ENCODE measurements at regions not wholly inside any gene's neighbourhood (a gene's known extent, or its start where the extent isn't known, plus 50 kb on each side); places are given as distances from the start of the nearest gene placed in this dataset.
"Not testable (repeated sequence)": the region's sequence is repeated elsewhere in the genome, so short reads cannot be mapped to it uniquely, and the experiment has no call there.

GRCh38 chr5:103902893-103903292 is 340.3 kb upstream of the NUDT12 start:
- DNase-seq, result no peak

DNA sequence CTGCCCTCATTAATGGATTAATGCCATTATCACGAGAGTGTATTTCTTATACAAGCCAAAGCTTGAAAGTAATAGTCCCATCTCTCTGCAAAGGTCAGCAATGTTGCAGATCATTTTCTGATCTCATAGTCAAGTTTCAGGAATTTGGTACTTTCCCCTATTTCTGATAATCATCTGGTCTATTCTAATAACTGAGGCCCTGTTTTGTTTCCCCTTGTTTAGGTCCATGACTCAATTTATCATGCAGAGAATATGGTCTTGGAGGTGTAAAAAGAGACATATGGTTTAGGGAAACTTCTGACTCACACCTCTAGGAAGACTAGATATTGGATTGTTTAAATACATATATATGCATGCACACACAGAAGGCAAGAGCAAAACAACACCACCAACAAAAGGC is 339.3 kb upstream of the NUDT12 start:
- DNase-seq, result no peak

- no peak for DNase-seq
Measured at GRCh38 chr5:103896593-103896992, 334.0 kb upstream of the NUDT12 start.

- no peak for DNase-seq
Measured at GRCh38 chr5:103895738-103896137, 333.1 kb upstream of the NUDT12 start.

DNA sequence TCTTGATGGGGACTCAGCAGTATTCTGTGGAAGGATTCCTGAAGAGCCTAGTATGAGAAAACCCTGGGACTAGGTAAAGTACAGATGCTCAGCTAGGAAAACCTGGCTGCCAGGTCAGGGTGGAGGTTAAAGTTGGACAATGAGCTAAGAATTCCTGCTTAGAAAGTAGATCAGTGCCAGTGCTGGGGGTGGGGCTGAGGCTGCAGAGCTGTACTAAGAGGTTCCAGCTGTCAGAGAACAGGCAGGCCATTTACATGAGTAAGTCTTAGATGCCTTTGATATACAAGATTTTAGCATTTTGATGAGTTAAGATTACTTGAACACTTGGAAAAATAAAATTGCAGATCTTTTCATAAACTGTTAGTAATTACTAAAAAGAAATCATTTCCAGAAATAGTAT is 332.3 kb upstream of the NUDT12 start:
- peak; percentile 28 for DNase-seq

- DNase-seq, result peak; percentile 19
Measured at GRCh38 chr5:103891151-103891550, 328.6 kb upstream of the NUDT12 start.

DNA sequence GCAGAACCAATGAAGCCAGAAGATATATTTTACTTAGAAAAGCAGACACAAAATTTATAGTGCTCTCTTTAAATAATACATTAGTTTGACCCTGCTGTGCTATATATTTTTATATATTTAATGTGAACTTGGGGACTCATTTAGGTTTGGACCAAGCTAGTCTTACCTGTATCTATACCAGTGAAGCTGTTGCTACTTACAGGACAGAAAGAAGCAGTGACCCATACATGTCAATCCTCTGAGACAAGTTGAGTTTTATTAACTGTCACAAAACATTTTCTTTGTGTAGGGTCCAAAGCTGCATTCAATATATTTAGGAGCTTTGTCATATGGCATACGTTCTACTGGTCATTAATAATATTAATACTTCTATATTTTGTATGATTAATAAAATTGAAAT is 327.7 kb upstream of the NUDT12 start:
- no peak for DNase-seq

GRCh38 chr5:103889500-103890209 is 327.1 kb upstream of the NUDT12 start:
- DNase-seq, result no peak

DNA sequence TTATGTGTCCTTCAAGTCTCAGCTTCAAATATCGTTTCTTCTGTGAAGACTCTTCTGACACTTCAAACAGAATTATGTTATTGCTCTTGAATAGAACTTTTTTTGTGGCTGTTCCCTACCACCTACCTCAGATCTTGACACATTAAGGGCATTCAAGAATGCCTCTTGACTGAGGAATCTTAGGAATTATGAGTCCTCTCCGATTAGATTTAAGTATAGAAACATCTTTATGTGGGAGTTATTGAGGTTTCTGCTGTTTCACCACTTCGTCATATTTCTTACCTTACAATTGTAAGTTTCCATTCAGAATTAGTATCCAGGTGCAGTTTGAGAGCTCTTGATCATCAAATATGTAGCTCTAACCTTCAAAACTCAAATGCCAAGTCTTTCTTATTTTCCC is 324.2 kb upstream of the NUDT12 start:
- DNase-seq, result no peak

GRCh38 chr5:103883143-103883542 is 320.6 kb upstream of the NUDT12 start:
- no peak for DNase-seq

DNA sequence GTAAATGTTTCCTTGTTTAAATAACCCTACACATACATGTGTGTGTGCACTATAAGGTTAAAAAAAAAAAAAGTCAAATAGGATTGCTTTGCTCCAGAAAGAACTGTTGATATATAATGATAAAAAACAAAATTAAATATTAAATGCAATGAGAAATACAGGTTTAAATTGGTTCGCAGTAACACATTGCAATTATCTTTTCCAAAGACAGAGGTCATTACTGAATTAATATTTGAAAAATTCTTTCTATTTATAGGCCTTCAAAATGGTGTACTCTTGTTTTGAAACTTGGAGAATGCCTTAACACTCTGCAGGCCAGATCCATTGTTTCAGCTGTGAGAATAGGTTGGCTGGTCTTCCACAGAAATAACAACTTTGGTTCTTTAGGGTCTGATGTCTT is 319.0 kb upstream of the NUDT12 start:
- no peak for DNase-seq

DNA sequence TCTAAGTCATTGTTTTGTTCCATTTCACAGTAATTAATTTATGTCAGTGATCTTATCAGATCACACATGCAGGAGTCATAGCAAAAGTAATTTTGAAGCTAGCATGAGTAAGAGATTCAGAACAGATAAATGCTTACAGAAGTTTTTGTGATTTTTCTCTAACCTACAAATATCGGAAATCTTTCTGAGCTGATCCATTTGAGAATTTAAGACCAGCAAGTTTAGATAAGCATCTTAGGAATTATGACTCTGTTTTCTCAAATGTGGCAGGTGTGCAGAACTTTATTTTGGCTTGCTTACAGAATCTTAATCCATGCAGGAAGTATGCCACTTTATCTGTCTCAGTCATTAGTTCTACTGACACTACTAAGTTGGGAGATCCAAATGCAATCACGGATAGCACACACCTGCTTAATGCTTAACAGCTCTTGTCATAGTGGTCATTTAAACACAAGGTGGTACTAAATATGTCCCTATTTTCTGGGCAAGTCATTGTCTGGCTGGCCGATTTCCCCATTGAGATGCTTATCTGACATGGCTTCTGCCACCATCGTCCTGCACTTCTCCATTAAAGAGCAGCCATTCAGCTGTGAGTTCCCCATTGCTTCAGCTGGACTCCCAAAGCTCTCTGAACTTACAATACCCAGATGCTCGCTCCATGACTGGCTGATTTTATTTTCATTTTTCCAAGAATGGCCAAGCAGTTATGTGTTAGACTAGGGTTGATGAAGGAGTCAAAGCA is 305.4 kb upstream of the NUDT12 start:
- DNase-seq, result no peak

DNA sequence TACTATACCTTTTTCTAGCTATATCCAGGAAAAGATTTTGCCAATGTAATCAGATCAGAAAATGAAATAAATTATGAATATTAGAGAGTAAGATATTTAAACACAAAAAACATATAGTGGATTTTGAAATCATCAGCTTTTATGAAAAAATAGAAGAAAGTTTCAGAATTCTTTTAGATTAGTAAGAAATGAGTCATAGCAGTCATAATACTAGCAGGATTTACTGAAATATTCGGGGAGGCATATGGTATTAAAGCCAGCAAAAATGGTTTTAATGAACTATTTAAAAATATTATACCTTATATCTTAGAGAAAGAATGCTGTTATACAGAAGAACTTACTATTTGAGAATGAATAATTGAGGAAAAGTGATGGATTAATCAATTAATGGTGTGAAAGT is 303.6 kb upstream of the NUDT12 start:
- no peak for DNase-seq

DNA sequence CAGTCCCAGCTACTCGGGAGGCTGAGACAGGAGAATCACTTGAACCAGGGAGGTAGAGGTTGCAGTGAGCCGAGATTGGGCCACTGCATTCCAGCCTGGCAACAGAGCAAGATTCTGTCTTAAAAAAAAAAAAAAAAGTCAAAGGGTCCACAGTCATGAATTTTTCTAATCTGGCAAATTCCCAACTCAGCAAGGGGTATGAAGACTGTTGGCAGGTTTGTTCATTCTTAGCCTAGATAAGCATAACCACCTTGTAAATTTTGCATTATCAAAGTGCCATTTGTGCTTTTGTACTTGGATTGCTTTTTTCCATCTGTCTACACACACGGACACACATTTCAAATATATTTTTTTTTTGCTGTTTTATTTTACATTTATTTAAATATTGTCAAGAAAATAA is 299.8 kb upstream of the NUDT12 start:
- no peak for DNase-seq

- DNase-seq, result no peak
Measured at GRCh38 chr5:103860327-103860726, 297.7 kb upstream of the NUDT12 start.

- not testable (repeated sequence) for DNase-seq
Measured at GRCh38 chr5:103858367-103858766, 295.8 kb upstream of the NUDT12 start.

DNA sequence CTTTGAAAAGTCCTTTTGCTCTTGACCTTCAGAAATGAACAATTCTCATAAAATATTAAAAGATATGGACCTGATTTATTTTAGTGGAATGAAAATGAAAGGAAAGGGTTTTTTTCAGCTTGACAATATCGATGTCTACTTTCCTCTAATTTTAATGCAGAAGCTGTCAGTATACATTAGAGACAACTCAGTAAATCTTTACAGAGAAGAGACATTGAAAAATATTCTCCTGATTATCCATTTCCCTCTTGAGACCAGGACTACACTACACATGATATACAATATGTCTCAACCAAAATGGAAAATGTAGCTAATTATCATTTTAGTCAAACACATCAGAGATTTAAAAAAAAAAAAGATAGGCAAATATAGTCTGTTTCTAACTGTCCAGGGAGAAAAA is 288.5 kb upstream of the NUDT12 start:
- no peak for DNase-seq

GRCh38 chr5:103849934-103850333 is 287.3 kb upstream of the NUDT12 start:
- no peak for DNase-seq

DNA sequence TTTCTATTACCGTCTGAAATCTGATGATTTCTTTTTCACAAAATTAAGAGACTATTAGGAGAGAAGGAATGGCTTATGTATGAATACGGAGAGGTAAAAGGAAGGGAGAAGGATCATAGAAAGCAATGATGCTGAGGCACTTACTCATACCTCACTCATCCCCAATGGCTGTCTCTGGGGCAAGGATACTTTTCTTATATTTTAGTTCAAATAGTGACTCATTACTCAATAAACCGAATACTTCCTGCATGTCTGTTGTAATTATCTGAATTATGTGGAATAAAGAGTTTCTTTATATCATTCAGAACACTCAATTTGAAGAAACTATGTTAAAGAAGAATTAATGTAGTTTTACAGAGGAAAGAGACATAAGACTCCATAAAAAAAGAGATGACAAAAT is 284.5 kb upstream of the NUDT12 start:
- no peak for DNase-seq

- no peak for DNase-seq
Measured at GRCh38 chr5:103842936-103843335, 280.3 kb upstream of the NUDT12 start.

DNA sequence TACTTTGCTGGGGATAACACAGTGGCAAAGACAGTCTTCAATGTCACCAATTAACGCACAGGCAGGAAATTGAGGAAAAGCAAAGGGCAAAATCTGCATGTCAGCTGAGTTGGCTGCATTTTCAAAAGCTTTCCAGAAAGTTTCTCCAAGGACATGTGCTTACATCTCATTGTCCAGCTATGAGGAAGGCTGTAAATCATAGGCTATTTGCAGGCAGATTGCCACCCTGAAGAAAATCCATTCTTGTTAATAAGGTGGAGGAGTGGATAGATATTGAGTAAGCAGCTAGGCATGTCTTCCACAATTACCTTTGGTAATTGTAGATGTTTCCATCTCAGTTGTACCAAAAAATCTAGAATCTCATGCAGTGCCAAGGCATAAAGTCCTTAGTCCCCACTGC is 278.0 kb upstream of the NUDT12 start:
- DNase-seq, result no peak

- DNase-seq, result no peak
Measured at GRCh38 chr5:103834216-103834615, 271.6 kb upstream of the NUDT12 start.

- DNase-seq, result no peak
Measured at GRCh38 chr5:103829585-103829984, 267.0 kb upstream of the NUDT12 start.

- no peak for DNase-seq
Measured at GRCh38 chr5:103827976-103828375, 265.4 kb upstream of the NUDT12 start.

DNA sequence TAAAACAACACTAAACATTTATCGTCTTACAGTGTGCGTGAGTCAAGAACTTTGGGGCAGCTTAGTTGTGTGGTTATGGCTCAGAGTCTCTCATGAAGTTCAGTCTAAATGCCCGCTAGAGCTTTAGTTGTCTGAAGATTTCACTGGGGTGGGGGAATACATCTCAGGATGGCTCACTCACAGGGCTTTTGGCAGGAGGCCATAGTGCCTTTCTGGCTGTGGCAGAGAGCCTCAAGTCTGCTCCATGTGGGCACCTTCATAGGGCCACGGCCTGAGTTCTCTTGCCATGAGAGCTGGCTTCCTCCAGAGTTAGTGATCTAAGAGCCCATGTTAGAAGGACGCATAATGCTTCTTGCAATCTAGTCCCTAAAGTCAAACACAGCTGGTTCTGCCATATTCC is 258.8 kb upstream of the NUDT12 start:
- no peak for DNase-seq

All from NCI-H510A treated with DMSO at 0.1 percent for 48 hours (cell line).